Psoas muscle (tissue), 7 donors: ENCODE measurements at regions not wholly inside any gene's neighbourhood (a gene's known extent, or its start where the extent isn't known, plus 50 kb on each side); places are given as distances from the start of the nearest gene placed in this dataset.
"Not testable (repeated sequence)": the region's sequence is repeated elsewhere in the genome, so short reads cannot be mapped to it uniquely, and the experiment has no call there.

ENCODE experiments used
- ATAC-seq, 4 donors: fragments of 200-7000 bp; cut with Tn5 transposase; one replicate each; pipeline ENCODE4 v1.9.1; 2020; ENCODE audit warnings: moderate library complexity in 3 of 4, mild to moderate bottlenecking in 2 of 4
- DNase-seq, 2 donors: peaks; one replicate each; pipeline ENCODE4 v3.0.0-alpha.2; 2020
- H3K27ac ChIP-seq: fragments of 200-600 bp; one replicate; pipeline ENCODE4 v1.8.0; 2022
- H3K27me3 ChIP-seq, 3 donors: fragments of 200-600 bp in 1 of 3; one replicate each; pipeline versions ENCODE4 v1.6.1 to v1.8.0; 2013 to 2022; ENCODE audit warnings: low read length in 2 of 3, mild to moderate bottlenecking in 2 of 3, moderate library complexity in 1 of 3; ENCODE audit not compliant: insufficient read depth in 3 of 3
- H3K36me3 ChIP-seq, 2 donors: fragments of 200-600 bp in 1 of 2; one replicate each; pipeline versions ENCODE4 v1.6.1 to v1.8.0; 2013 to 2022; ENCODE audit warnings: low read depth in 1 of 2, mild to moderate bottlenecking in 1 of 2, moderate library complexity in 1 of 2; ENCODE audit not compliant: insufficient read depth in 1 of 2
- H3K4me1 ChIP-seq: fragments of 200-600 bp; one replicate; pipeline ENCODE4 v1.8.0; 2022
- H3K4me3 ChIP-seq: fragments of 200-600 bp; one replicate; pipeline ENCODE4 v1.8.0; 2022; ENCODE audit warnings: mild to moderate bottlenecking
- H3K9me3 ChIP-seq: fragments of 200-600 bp; one replicate; pipeline ENCODE4 v1.8.0; 2022
- CTCF ChIP-seq: fragments of 200-600 bp; IDR thresholded peaks from one replicate; pipeline ENCODE4 v1.8.0; 2022; ENCODE audit warnings: antibody characterized with exemption
- WGBS, 3 donors: extraction: QIAGEN DNeasy Blood & Tissue Kit; methylation state at CpG; one replicate each; pipeline versions ENCODE4 v1.1.6 to v1.1.7; 2013; 5-methylcytosine and 5-hydroxymethylcytosine counted together
- intact Hi-C, 2 donors: fragments of 100-400 bp; cut with DNase I; formaldehyde crosslinking; loops; one replicate each; pipeline versions ENCODE4 v1.11.0 to v1.14.2; 2022
- donor health status: healthy with polysubstance abuse.
- donor health status: DM: no; HTN: no; CAD: no; lungs with moderate emphysema.
- donor health status: Bipolar disorder and iron deficiency.
- donor health status: healthy.
- donor health status: DM: yes; HTN: yes; CAD: no.
- donor health status: DM: no; HTN: no; CAD: no.
- donor health status: DM: yes; HTN: yes; CAD: no.

GRCh38 chr1:163588796-163589195 is 267.0 kb downstream of the NUF2 start:
- no peak for TF ChIP-seq CTCF
- DNase-seq (no peak), ATAC-seq (no peak)
- H3K27me3 ChIP-seq, result no peaks in the 10 kb centered on the region
- H3K36me3 ChIP-seq, result no peaks in the 10 kb centered on the region
- H3K9me3 ChIP-seq, result no peaks in the 10 kb centered on the region
- 52 to 66% (median 59%) methylated on average over 2 of the region's 2 CpGs for WGBS, 3 donors
- no peak overlapping the region for H3K4me3 ChIP-seq
- intact Hi-C loops, result no loop called here
- no peak overlapping the region for H3K27ac ChIP-seq
- no peaks in the 10 kb centered on the region for H3K4me1 ChIP-seq

GRCh38 chr1:163589735-163590134 is 268.0 kb downstream of the NUF2 start:
- intact Hi-C loops, result no loop called here
- Histone ChIP-seq H3K9me3 (no peaks in the 10 kb centered on the region), H3K36me3 (no peaks in the 10 kb centered on the region), H3K27ac (no peak overlapping the region), H3K27me3 (no peaks in the 10 kb centered on the region), H3K4me3 (no peak overlapping the region), H3K4me1 (no peaks in the 10 kb centered on the region)
- no peak for TF ChIP-seq CTCF
- ATAC-seq, result no peak
- no peak for DNase-seq
- WGBS, 3 donors, result 73 to 84% (median 77%) methylated on average over 2 of the region's 2 CpGs

GRCh38 chr1:163591131-163591530 is 269.4 kb downstream of the NUF2 start:
- H3K27me3 ChIP-seq, H3K27ac ChIP-seq, ATAC-seq, H3K9me3 ChIP-seq, H3K4me3 ChIP-seq, DNase-seq, H3K4me1 ChIP-seq, H3K36me3 ChIP-seq, intact Hi-C loops: not testable (repeated sequence)
- 67 to 75% (median 68%) methylated on average over 2 of the region's 2 CpGs for WGBS, 3 donors

- H3K36me3 ChIP-seq, H3K4me3 ChIP-seq, ATAC-seq, intact Hi-C loops, H3K9me3 ChIP-seq, H3K27me3 ChIP-seq, DNase-seq, H3K27ac ChIP-seq, H3K4me1 ChIP-seq: not testable (repeated sequence)
- 38 to 56% (median 53%) methylated on average over 2 to 3 of the region's 3 CpGs for WGBS, 3 donors
Measured at GRCh38 chr1:163592623-163593022, 270.9 kb downstream of the NUF2 start.

GRCh38 chr1:163596106-163596505 is 274.4 kb downstream of the NUF2 start:
- H3K27ac ChIP-seq, H3K4me3 ChIP-seq, DNase-seq, ATAC-seq, H3K9me3 ChIP-seq, H3K4me1 ChIP-seq, H3K27me3 ChIP-seq, intact Hi-C loops, H3K36me3 ChIP-seq: not testable (repeated sequence)
- WGBS, 3 donors, result 72 to 74% (median 74%) methylated on average over 3 of the region's 3 CpGs

GRCh38 chr1:163596541-163597258 is 274.9 kb downstream of the NUF2 start:
- H3K4me3 ChIP-seq, result no peak overlapping the region
- no peaks in the 10 kb centered on the region for H3K27me3 ChIP-seq
- intact Hi-C loops, result no loop called here
- DNase-seq (no peak), ATAC-seq (no peak)
- H3K9me3 ChIP-seq, result no peaks in the 10 kb centered on the region
- WGBS, 3 donors, result 30 to 40% (median 37%) methylated on average over 5 of the region's 5 CpGs
- no peak for TF ChIP-seq CTCF
- no peaks in the 10 kb centered on the region for H3K4me1 ChIP-seq
- H3K27ac ChIP-seq, result no peak overlapping the region
- H3K36me3 ChIP-seq, result no peaks in the 10 kb centered on the region
